NCI-H2227 (cell line): ENCODE measurements at regions not wholly inside any gene's neighbourhood (a gene's known extent, or its start where the extent isn't known, plus 50 kb on each side); places are given as distances from the start of the nearest gene placed in this dataset.

Source experiments
- DNase-seq: peaks from one replicate; lab custom pipeline; 2025; ENCODE audit not compliant: unreplicated experiment; lab: John Stamatoyannopoulos, UW

GRCh38 chr18:46320928-46321711 lies 216.9 kb downstream of the HAUS1 start:
- DNase-seq, result no peak

DNA sequence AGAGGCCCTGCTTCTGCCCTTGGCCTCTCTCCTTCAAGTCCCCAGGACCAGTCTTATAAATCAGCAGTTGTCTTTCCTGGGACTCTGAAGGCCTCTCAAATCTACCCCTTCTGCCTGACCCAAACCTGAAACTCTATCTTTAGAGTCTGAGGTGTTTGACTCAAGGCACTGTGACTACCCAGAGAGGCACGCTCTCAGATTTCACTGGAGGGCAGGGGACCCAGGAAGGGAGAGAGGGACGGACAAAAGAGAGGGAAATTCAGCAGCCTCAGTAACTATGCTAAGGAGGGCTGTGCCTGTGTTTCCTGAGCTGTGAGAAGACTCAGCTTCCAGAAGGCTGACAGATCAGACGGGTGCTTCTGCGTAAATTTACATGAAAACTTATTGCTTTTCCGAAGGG lies 217.8 kb downstream of the HAUS1 start:
- DNase-seq, result no peak

DNA sequence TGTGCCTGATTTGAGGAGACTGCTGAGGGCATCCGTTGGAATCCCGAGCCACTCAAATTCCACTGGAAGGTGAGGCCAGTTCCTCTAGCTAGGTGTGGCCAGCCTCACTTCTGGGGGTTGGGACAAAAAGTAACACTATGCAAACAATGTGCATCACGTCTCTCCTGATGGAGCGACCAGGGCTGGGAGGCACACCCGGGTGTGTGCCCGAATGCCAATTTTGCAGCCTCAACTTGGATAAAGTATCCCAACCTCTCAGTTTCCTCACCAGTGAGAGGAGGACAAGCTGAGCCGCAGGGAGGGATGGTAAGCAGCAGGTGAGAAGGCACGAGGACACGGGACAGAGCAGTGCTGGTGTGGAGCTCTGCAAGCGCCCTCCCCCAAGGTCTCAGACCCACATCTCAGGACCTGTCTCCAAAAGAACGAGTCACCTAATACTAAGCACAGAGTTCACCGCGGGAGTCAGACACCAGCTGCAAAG lies 218.3 kb downstream of the HAUS1 start:
- no peak for DNase-seq

GRCh38 chr18:46322941-46323340 lies 218.8 kb downstream of the HAUS1 start:
- DNase-seq, result no peak

DNA sequence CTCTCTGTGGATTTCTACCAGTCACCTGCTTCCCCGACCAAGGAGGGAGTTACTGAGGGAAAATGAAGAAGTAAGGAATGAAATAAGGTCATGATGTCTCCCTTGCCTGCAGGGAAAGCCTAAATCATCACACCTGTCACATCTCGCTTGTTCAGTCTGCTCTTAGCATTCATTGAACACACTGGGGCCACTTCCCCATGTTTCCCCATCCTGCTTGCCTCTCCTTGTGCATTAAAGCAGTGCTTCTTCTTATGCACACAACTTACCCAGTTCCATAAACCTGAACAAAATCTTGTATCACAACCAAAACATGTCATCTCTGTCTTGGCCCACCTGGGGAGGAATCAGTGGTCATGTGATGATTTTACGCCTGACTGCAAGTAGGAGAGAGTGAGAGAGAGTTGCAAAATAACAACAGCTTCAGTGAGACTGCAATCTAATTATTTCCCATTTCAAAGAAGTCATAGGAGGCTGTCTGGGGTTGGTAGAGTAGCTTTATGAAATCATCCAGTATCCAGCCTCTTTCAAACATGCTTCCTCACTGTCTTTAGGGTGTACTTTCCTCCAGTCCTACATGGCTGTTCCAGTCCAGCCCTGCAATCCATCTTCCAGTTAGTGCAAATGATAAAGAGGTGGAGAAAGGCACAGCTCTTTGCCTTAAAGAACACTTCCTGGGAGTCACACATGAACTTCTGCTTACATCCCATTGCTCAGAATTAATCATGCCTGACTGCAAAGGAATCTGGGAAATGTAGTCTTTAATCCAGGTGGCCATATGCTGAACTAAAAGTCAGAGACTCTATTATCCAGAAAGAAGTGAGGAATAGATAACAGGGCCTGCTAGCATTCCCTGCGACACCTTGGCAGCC lies 220.1 kb downstream of the HAUS1 start:
- DNase-seq, result peak; percentile 41

GRCh38 chr18:46325895-46326294 lies 221.7 kb downstream of the HAUS1 start:
- no peak for DNase-seq

DNA sequence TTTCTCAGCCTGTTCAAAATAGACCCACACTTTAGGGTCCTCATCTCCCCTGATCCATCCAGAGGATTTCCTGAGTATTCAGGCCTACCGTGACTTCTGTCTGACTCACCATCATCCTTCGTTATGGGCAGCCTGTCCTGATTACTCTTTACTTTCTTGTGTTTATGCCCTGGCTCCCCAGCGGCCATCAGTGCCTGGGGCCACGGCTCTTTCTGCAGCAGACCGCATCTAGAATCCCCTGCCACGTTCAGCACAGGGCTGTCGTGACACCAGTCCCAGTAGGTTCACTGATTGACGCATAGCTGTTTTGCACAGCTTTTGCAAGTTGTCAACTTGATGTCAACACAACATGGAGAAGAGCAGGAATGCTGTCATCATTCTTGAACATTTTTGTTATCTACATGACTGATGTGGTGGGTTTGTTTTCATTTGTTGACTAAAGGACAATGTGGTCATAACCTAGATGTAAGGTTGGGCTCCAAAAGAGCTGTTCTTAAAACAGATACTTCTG lies 225.6 kb downstream of the HAUS1 start:
- no peak for DNase-seq

DNA sequence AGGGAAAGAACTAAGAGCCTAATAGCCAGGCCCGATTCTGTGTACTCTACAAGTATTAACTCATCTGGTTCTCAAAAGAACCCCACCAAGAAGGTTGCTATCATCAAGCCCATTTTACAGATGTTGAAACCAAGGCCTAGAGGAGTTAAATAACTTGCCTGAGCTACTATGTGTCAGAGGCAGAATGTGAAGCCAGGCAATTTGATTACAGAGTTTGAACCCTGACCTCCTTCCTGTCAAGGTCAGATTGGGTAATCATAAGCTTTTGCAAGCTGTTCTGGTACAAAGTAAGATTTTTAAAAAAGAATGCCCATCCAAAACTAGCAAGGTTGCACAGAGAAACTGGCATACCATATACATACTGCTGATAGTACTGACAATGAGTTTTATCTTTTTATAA lies 227.1 kb downstream of the HAUS1 start:
- no peak for DNase-seq

DNA sequence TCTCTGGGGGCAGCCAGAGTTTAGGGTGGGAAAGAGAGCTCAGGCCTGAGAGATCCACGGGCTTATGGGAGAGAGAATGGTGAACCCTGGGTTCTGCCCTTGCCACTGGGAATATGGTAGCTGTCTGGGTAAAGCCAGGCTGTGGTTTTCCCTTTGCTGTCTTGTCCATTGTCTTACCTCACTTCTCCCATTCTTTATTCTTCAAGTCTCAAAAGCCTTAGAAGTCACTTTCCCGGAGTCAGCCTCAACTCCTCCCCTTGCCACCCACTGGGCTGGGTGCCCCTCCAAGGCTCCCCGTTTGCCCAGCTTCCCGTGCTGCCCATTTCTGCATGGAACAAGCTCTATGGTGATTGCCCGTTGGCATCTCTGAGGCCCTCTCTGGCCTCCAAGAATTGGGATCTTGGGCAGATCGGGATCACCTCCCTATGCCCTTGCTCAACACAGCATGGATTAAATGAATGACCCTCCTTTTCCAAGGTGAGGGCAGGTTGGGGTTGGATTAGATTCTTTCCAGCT lies 228.2 kb downstream of the HAUS1 start:
- DNase-seq, result no peak

DNA sequence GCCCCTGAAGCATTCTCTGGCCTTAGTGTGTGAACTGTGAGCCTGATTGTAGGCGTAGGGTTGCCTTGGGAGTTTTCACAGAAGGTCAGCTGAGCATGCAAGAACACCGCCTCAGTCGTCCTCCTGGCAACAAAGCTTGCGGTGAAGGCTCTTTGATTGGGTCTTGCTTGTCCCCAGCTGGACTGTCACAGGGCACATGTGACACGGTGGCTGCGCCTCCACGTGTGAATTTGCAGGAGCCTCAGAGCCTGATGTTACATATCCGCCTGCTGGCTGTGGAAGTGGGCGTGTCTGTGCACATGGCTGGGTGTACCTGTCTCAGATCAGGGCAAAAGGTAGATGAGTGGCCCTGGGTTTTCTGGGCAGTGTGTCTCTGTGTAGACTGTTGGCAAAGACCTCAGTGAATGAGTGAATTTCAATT lies 228.7 kb downstream of the HAUS1 start:
- DNase-seq, result peak; percentile 50

- DNase-seq, result peak; percentile 85
These were observed 229.4 kb downstream of the HAUS1 start for GRCh38 chr18:46333431-46334135.

DNA sequence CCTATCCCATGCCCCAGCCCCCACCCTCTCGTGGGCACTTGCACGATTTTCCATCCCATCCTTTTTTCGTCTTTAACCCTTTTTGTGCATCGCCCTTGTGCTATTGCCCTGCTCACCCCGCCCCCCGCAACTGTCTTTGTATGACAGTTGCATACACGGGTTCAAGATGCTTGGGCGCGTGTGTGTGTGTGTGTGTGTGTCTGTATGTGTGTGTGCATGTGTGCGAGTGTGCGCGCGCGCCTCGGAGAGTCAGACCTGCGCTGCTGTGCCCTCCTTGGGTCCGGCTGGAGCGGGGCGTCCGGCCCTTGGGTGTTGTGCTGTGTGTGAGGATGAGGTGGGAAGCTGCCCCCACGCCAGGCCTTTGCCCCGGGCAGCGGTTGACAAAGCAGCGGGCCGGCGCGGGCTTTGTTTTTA lies 230.7 kb downstream of the HAUS1 start:
- DNase-seq, result peak; percentile 71

GRCh38 chr18:46335534-46336101 lies 231.4 kb downstream of the HAUS1 start:
- DNase-seq, result peak; percentile 43

GRCh38 chr18:46336278-46337111 lies 232.3 kb downstream of the HAUS1 start:
- DNase-seq, result no peak

DNA sequence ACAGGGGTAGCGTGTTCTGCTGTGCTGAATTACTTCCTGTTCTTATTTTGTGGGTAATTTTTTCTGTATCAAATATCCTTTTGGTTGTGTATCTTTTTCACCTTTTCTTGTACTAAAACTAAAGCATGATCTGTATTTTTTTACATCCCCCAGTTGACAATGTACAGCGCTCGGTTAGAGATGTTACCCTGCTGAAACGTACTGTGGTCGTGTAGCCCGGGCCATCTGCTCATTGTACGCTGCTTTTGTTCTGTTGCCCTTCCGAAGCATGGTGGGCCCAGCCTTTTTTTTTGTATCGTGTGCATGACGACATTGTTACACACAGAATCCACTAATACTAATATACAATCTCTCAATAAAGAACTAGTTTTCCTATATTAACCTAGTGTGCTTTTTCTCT lies 233.1 kb downstream of the HAUS1 start:
- DNase-seq, result peak; percentile 36

DNA sequence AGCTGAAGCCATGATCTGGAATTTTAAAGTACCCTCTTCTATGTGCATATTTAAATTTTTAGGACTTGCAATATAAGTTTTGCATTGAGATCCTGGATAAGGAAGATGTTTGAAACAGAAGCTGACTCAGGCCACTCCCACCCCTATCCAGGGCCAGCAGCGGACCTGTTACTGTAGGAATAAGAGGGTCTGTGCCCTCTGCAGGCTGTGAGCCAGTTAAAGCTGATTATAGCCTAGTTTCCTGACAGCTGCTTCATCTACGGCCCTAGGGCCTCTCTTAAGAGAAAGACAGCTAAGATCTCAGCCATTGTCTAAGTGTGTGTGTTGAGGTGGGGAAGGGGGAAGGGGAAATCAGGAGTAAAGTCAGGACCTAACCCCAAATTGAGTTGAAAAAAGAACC lies 234.0 kb downstream of the HAUS1 start:
- DNase-seq, result peak; percentile 81

DNA sequence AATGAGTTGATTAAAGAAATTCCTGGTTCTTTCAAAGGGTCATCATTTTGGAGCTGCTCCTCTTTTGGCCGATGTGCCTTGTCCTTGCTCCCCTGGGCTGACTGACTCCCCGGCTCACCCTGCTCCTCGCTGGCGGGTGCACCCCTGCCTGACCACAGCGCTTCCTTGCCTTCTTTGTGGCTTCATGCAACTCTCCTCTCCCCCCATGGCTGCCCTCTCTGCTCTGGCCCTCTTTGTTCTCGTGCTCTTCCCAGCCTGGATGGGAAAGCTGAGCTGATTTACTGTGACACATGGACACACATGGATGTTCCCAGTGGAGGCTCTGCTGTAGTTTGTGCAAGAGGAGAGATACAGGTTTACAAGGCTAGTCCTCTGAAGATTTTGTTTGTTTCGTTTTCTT lies 234.6 kb downstream of the HAUS1 start:
- DNase-seq, result peak; percentile 17

- DNase-seq, result no peak
These were observed 236.5 kb downstream of the HAUS1 start for GRCh38 chr18:46340716-46341115.

- no peak for DNase-seq
These were observed 237.9 kb downstream of the HAUS1 start for GRCh38 chr18:46341986-46342525.
